MM.1S (cell line): ENCODE measurements at regions not wholly inside any gene's neighbourhood (a gene's known extent, or its start where the extent isn't known, plus 50 kb on each side); places are given as distances from the start of the nearest gene placed in this dataset.

Experiments used
- DNase-seq: peaks from one replicate; pipeline ENCODE4 v3.0.0-alpha.2; 2015
- H2AFZ ChIP-seq: fragments of 300-600 bp; sonication (generic); 2 replicates; pipeline ENCODE4 v1.6.0; 2016; ENCODE audit warnings: antibody characterized with exemption, low read length
- H3F3A ChIP-seq: fragments of 300-600 bp; sonication (generic); 2 replicates; pipeline ENCODE4 v1.6.1; 2016; ENCODE audit warnings: mild to moderate bottlenecking, antibody characterized with exemption, low read length, moderate library complexity, mixed read lengths; ENCODE audit not compliant: insufficient read depth
- H3K27ac ChIP-seq: fragments of 300-600 bp; sonication (generic); 2 replicates; pipeline ENCODE4 v1.5.1; 2016; ENCODE audit warnings: mild to moderate bottlenecking, low read length
- H3K27me3 ChIP-seq: fragments of 300-600 bp; sonication (generic); replicated peaks from 2 replicates; pipeline ENCODE4 v1.6.0; 2016; ENCODE audit warnings: low read length; ENCODE audit not compliant: insufficient read depth
- H3K36me3 ChIP-seq: fragments of 300-600 bp; sonication (generic); replicated peaks from 2 replicates; pipeline ENCODE4 v1.6.1; 2016; ENCODE audit warnings: mild to moderate bottlenecking, low read length, mixed read lengths; ENCODE audit not compliant: insufficient read depth
- H3K4me1 ChIP-seq: fragments of 300-600 bp; sonication (generic); 2 replicates; pipeline ENCODE4 v1.6.1; 2016; ENCODE audit warnings: low read length, mixed read lengths
- H3K4me2 ChIP-seq: fragments of 300-600 bp; sonication (generic); 2 replicates; pipeline ENCODE4 v1.6.0; 2016; ENCODE audit warnings: low read depth, low read length
- H3K4me3 ChIP-seq: fragments of 300-600 bp; sonication (generic); 2 replicates; pipeline ENCODE4 v1.5.1; 2016; ENCODE audit warnings: low read length, mixed read lengths
- H3K79me2 ChIP-seq: fragments of 300-600 bp; sonication (generic); 2 replicates; pipeline ENCODE4 v1.6.1; 2016; ENCODE audit warnings: mixed run types, low read length, mixed read lengths
- H3K9ac ChIP-seq: fragments of 300-600 bp; sonication (generic); 2 replicates; pipeline ENCODE4 v1.6.1; 2016; ENCODE audit warnings: low read length, mixed read lengths
- H3K9me2 ChIP-seq: fragments of 300-600 bp; sonication (generic); replicated peaks from 2 replicates; pipeline ENCODE4 v1.6.1; 2016; ENCODE audit warnings: mild to moderate bottlenecking, low read length, mixed read lengths; ENCODE audit not compliant: insufficient read depth
- H3K9me3 ChIP-seq: fragments of 300-600 bp; sonication (generic); replicated peaks from 2 replicates; pipeline ENCODE4 v1.6.1; 2016; ENCODE audit warnings: mild to moderate bottlenecking, low read length, mixed read lengths; ENCODE audit not compliant: insufficient read depth
- H4K20me1 ChIP-seq: fragments of 300-600 bp; sonication (generic); 2 replicates; pipeline ENCODE4 v1.6.1; 2016; ENCODE audit warnings: mild to moderate bottlenecking, low read length, moderate library complexity, mixed read lengths; ENCODE audit not compliant: insufficient read depth
- EZH2 ChIP-seq: fragments of 300-600 bp; sonication (generic); optimal IDR thresholded peaks from 2 replicates; pipeline ENCODE3; 2017; ENCODE audit warnings: low read depth, mild to moderate bottlenecking, antibody characterized with exemption, low read length, mixed read lengths
- EZH2phosphoT487 ChIP-seq: fragments of 300-600 bp; sonication (generic); IDR thresholded peaks from 2 replicates; pipeline ENCODE4 v1.6.1; 2018; ENCODE audit warnings: antibody characterized with exemption, low read length
- TF ChIP-seq, protein P1 (sequence below): fragments of 300-600 bp; sonication (generic); IDR thresholded peaks from 2 replicates; pipeline ENCODE4 v1.5.1; 2016; ENCODE audit warnings: antibody characterized with exemption, low read length, mixed read lengths

DNA sequence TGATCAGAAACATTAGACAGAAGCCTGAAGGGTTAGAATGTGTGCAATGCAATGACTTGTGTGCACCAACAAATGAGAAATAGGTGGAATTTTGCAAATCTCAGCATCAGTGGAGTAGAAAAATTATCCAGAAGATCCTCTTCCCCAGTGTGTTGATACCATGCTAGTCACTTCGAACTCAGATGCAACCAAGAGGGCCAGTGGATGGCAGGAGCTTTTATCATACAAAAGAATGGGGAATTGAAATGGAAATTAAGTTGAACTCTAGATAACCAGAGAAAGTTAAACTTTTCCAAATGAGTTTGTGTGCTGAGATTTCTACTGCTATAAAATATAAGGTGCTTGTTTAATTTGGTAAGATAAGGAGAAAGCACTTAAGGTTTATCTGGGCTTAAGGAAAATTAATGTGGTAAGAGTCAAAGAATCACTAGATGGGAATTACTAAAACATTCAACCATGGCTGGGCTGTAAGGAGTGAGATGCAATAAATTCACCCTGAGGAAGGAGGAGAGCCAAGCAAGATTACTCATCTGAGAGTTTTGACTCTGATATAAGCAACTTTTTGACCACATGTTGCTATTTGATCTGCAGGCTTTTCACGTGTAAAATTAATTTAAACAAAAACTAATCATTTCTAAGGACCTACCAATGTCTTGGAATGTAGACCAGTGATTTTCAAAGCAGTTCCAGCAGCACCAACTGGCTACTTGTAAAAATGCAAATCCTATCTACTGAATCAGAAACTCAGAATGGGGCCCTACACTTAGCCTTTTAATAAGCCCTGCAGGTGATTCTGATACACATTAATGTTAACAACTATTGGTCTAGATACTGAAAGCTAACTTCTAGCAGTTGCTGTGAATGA lies 113.2 kb downstream of the CDC14C start:
- Histone ChIP-seq H3K4me3 (no peak overlapping the region), H3K27me3 (no peaks in the 10 kb centered on the region)
- TF ChIP-seq, protein P1, sequence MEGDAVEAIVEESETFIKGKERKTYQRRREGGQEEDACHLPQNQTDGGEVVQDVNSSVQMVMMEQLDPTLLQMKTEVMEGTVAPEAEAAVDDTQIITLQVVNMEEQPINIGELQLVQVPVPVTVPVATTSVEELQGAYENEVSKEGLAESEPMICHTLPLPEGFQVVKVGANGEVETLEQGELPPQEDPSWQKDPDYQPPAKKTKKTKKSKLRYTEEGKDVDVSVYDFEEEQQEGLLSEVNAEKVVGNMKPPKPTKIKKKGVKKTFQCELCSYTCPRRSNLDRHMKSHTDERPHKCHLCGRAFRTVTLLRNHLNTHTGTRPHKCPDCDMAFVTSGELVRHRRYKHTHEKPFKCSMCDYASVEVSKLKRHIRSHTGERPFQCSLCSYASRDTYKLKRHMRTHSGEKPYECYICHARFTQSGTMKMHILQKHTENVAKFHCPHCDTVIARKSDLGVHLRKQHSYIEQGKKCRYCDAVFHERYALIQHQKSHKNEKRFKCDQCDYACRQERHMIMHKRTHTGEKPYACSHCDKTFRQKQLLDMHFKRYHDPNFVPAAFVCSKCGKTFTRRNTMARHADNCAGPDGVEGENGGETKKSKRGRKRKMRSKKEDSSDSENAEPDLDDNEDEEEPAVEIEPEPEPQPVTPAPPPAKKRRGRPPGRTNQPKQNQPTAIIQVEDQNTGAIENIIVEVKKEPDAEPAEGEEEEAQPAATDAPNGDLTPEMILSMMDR, result no peak
- TF ChIP-seq EZH2phosphoT487 (no peak), EZH2 (no peak)

DNA sequence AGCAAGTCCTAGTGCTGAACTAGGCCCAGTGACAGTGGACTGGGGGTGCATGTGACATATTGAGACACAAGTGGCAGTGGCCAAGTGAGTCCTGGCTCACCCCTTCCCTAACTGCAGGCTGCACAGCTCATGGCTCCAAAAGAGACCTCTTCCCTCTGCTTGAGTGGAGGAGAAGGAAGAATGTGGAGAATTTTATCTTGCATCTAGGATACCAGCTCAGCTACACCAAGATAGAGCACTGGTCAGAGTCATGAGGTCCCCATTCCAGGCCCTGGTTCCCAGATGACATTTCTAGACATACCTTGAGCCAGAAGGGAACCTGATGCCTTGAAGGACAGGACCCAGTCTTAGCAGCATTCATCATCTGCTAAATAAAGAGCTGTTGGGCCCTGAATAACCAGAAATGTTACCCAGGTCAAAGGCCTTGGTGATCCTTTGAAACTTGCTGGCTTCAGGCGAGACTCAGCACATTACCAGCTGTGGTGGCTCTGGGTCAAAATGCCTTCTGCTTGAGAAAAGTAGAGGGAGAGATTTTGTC lies 114.5 kb downstream of the CDC14C start:
- no peaks in the 10 kb centered on the region for H4K20me1 ChIP-seq
- H2AFZ ChIP-seq, result no peak overlapping the region
- DNase-seq, result no peak
- no peak overlapping the region for H3K9ac ChIP-seq
- no peaks in the 10 kb centered on the region for H3K79me2 ChIP-seq
- no peak overlapping the region for H3K4me3 ChIP-seq
- H3K9me3 ChIP-seq, result no peaks in the 10 kb centered on the region
- H3K27ac ChIP-seq, result no peak overlapping the region
- H3K4me2 ChIP-seq, result no peak overlapping the region
- no peaks in the 10 kb centered on the region for H3K9me2 ChIP-seq
- TF ChIP-seq, protein P1, result no peak
- no peak for TF ChIP-seq EZH2phosphoT487
- no peak for TF ChIP-seq EZH2
- no peaks in the 10 kb centered on the region for H3K36me3 ChIP-seq
- H3K4me1 ChIP-seq, result no peaks in the 10 kb centered on the region
- no peaks in the 10 kb centered on the region for H3K27me3 ChIP-seq
- no peaks in the 10 kb centered on the region for H3F3A ChIP-seq

More for the DNA sequence above, 113.2 kb downstream of the CDC14C start:
- Histone ChIP-seq H3K9me3 (no peaks in the 10 kb centered on the region), H3K9me2 (no peaks in the 10 kb centered on the region), H3K4me2 (no peak overlapping the region), H3K9ac (no peak overlapping the region), H3K36me3 (no peaks in the 10 kb centered on the region), H3F3A (no peaks in the 10 kb centered on the region), H3K4me1 (no peaks in the 10 kb centered on the region), H3K27ac (no peak overlapping the region), H3K79me2 (no peaks in the 10 kb centered on the region), H2AFZ (no peak overlapping the region), H4K20me1 (no peaks in the 10 kb centered on the region)
- DNase-seq, result no peak

DNA sequence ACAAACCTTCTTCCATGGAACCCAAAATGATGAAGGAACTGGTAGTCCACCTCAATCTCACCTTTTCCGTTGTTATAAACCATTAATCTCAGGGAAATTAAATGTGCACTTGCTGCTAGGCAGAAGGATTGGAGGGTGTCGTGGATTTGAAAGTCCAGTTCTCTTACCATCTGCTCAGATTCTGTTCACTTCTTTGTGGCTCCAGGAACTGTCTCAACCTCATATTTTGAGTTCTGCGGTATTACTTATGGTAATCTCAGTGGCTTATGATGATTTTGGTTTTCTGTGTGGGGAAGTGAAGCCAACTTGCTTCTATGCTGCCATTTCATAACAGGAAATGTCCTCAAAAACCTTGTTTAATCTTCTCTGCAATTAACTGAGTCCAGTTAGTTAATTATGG lies 136.4 kb downstream of the CDC14C start:
- Histone ChIP-seq H3K79me2 (no peaks in the 10 kb centered on the region), H3K4me3 (no peak overlapping the region), H3K27ac (no peak overlapping the region), H2AFZ (no peak overlapping the region), H3K4me1 (no peaks in the 10 kb centered on the region), H3K27me3 (no peaks in the 10 kb centered on the region), H3K9me3 (no peaks in the 10 kb centered on the region), H4K20me1 (no peaks in the 10 kb centered on the region), H3F3A (no peaks in the 10 kb centered on the region), H3K36me3 (no peaks in the 10 kb centered on the region), H3K9ac (no peak overlapping the region), H3K9me2 (no peaks in the 10 kb centered on the region), H3K4me2 (no peak overlapping the region)
- no peak for DNase-seq
- no peak for TF ChIP-seq EZH2
- no peak for TF ChIP-seq EZH2phosphoT487
- TF ChIP-seq, protein P1, result no peak
